ENCODE measurements at regions not wholly inside any gene's neighbourhood (a gene's known extent, or its start where the extent isn't known, plus 50 kb on each side); places are given as distances from the start of the nearest gene placed in this dataset.

DNA sequence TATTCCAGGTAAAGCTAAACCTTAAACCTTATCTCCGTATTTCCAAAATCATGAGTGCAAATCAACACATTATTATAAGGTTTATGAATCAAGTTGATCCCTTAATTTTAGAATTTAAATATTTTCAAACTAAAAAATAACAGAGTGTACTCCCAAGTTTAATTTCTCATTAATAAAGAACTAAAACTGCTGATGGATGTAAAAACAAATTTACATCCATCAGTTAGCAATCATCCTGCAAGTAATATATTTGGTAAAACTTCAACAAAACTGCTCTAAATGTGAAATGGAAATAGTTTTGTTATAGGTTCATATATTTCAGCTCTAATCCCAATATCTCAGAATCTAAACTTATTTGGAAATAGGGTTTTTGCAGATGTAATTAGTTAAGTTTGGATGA, 71.3 kb upstream of the ZNF804B start:
- TF ChIP-seq, protein P1, sequence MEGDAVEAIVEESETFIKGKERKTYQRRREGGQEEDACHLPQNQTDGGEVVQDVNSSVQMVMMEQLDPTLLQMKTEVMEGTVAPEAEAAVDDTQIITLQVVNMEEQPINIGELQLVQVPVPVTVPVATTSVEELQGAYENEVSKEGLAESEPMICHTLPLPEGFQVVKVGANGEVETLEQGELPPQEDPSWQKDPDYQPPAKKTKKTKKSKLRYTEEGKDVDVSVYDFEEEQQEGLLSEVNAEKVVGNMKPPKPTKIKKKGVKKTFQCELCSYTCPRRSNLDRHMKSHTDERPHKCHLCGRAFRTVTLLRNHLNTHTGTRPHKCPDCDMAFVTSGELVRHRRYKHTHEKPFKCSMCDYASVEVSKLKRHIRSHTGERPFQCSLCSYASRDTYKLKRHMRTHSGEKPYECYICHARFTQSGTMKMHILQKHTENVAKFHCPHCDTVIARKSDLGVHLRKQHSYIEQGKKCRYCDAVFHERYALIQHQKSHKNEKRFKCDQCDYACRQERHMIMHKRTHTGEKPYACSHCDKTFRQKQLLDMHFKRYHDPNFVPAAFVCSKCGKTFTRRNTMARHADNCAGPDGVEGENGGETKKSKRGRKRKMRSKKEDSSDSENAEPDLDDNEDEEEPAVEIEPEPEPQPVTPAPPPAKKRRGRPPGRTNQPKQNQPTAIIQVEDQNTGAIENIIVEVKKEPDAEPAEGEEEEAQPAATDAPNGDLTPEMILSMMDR (conservative IDR thresholded peaks at IDR 0.05; ENCODE audit: low read depth in 2 of 2), result no peak
- TF ChIP-seq EZH2phosphoT487 (IDR thresholded peaks at IDR 0.05; ENCODE audit: unreplicated experiment) (no peak), CREB1 (CRISPR knock-in tag; IDR thresholded peaks at IDR 0.05; ENCODE audit: low read depth) (no peak), ZNF114 (CRISPR knock-in tag; IDR thresholded peaks at IDR 0.05) (no peak), EZH2 (IDR thresholded peaks at IDR 0.05; ENCODE audit: low read depth, unreplicated experiment) (no peak), JUNB (IDR thresholded peaks at IDR 0.05; ENCODE audit: unreplicated experiment) (no peak), NANOG (IDR thresholded peaks at IDR 0.05; ENCODE audit: borderline replicate concordance) (no peak), POLR2AphosphoS5 (IDR thresholded peaks at IDR 0.05; ENCODE audit: low read depth) (no peak)
- TF ChIP-seq, protein P2, sequence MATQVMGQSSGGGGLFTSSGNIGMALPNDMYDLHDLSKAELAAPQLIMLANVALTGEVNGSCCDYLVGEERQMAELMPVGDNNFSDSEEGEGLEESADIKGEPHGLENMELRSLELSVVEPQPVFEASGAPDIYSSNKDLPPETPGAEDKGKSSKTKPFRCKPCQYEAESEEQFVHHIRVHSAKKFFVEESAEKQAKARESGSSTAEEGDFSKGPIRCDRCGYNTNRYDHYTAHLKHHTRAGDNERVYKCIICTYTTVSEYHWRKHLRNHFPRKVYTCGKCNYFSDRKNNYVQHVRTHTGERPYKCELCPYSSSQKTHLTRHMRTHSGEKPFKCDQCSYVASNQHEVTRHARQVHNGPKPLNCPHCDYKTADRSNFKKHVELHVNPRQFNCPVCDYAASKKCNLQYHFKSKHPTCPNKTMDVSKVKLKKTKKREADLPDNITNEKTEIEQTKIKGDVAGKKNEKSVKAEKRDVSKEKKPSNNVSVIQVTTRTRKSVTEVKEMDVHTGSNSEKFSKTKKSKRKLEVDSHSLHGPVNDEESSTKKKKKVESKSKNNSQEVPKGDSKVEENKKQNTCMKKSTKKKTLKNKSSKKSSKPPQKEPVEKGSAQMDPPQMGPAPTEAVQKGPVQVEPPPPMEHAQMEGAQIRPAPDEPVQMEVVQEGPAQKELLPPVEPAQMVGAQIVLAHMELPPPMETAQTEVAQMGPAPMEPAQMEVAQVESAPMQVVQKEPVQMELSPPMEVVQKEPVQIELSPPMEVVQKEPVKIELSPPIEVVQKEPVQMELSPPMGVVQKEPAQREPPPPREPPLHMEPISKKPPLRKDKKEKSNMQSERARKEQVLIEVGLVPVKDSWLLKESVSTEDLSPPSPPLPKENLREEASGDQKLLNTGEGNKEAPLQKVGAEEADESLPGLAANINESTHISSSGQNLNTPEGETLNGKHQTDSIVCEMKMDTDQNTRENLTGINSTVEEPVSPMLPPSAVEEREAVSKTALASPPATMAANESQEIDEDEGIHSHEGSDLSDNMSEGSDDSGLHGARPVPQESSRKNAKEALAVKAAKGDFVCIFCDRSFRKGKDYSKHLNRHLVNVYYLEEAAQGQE (IDR thresholded peaks at IDR 0.05; ENCODE audit: unreplicated experiment), result no peak
- TF ChIP-seq, protein P3, sequence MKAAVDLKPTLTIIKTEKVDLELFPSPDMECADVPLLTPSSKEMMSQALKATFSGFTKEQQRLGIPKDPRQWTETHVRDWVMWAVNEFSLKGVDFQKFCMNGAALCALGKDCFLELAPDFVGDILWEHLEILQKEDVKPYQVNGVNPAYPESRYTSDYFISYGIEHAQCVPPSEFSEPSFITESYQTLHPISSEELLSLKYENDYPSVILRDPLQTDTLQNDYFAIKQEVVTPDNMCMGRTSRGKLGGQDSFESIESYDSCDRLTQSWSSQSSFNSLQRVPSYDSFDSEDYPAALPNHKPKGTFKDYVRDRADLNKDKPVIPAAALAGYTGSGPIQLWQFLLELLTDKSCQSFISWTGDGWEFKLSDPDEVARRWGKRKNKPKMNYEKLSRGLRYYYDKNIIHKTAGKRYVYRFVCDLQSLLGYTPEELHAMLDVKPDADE (IDR thresholded peaks at IDR 0.05), result no peak
